Neural cell (in vitro differentiated cells): ENCODE measurements at regions not wholly inside any gene's neighbourhood (a gene's known extent, or its start where the extent isn't known, plus 50 kb on each side); places are given as distances from the start of the nearest gene placed in this dataset.

ENCODE experiments used
- H2AFZ ChIP-seq: fragments of 200-600, 300-800 bp; sonication (generic), shearing (Covaris generic); 2 replicates; pipeline ENCODE4 v1.6.0; 2014; ENCODE audit warnings: low read depth, mild to moderate bottlenecking, antibody characterized with exemption, low read length, moderate library complexity
- H3F3A ChIP-seq: fragments of 200-600 bp; shearing (Covaris generic); 2 replicates; pipeline ENCODE4 v1.6.1; 2016; ENCODE audit warnings: mild to moderate bottlenecking, moderate library complexity, mixed read lengths, antibody characterized with exemption, low read length; ENCODE audit not compliant: insufficient read depth, poor library complexity, severe bottlenecking
- H3K27ac ChIP-seq: fragments of 200-600, 300-800 bp; sonication (generic), shearing (Covaris generic); 2 replicates; pipeline ENCODE4 v1.5.1; 2014; ENCODE audit warnings: mild to moderate bottlenecking, low read length, moderate library complexity
- H3K27me3 ChIP-seq: fragments of 300-800, 200-600 bp; sonication (generic), shearing (Covaris generic); 2 replicates; pipeline ENCODE4 v1.6.0; 2014; ENCODE audit warnings: mild to moderate bottlenecking, low read depth, low read length, moderate library complexity; ENCODE audit not compliant: insufficient read depth
- H3K36me3 ChIP-seq: fragments of 300-800, 200-600 bp; sonication (generic), shearing (Covaris generic); 2 replicates; pipeline ENCODE4 v1.5.1; 2014; ENCODE audit warnings: mild to moderate bottlenecking, antibody characterized with exemption, low read length, moderate library complexity; ENCODE audit not compliant: insufficient read depth
- H3K4me2 ChIP-seq: fragments of 300-800, 200-600 bp; sonication (generic), shearing (Covaris generic); 2 replicates; pipeline ENCODE4 v1.6.0; 2014; ENCODE audit warnings: mild to moderate bottlenecking, low read length
- H3K4me3 ChIP-seq: fragments of 300-800, 200-600 bp; sonication (generic), shearing (Covaris generic); 2 replicates; pipeline ENCODE4 v1.5.1; 2014; ENCODE audit warnings: mild to moderate bottlenecking, low read length, moderate library complexity
- H3K79me2 ChIP-seq: fragments of 200-600 bp; shearing (Covaris generic); replicated peaks from 2 replicates; pipeline ENCODE4 v1.6.0; 2014; ENCODE audit warnings: mild to moderate bottlenecking, low read length, moderate library complexity; ENCODE audit not compliant: insufficient read depth
- H3K9ac ChIP-seq: fragments of 300-800, 200-600 bp; sonication (generic), shearing (Covaris generic); 2 replicates; pipeline ENCODE4 v1.6.1; 2016; ENCODE audit warnings: mild to moderate bottlenecking, low read length, mixed read lengths
- H3K9me2 ChIP-seq: fragments of 200-600 bp; shearing (Covaris generic); 2 replicates; pipeline ENCODE4 v1.6.1; 2016; ENCODE audit warnings: mild to moderate bottlenecking, low read length, mixed read lengths; ENCODE audit not compliant: insufficient read depth
- H3K9me3 ChIP-seq: fragments of 200-600, 300-800 bp; sonication (generic), shearing (Covaris generic); 2 replicates; pipeline ENCODE4 v1.6.1; 2016; ENCODE audit warnings: mild to moderate bottlenecking, mixed run types, low read length, moderate library complexity, mixed read lengths
- H4K20me1 ChIP-seq: fragments of 200-600 bp; shearing (Covaris generic); 2 replicates; pipeline ENCODE4 v1.6.1; 2016; ENCODE audit warnings: mild to moderate bottlenecking, mixed run types; ENCODE audit not compliant: insufficient read depth
- EP300 ChIP-seq: fragments of 450-650 bp; conservative IDR thresholded peaks from 2 replicates; pipeline ENCODE4 v1.6.1; 2014; ENCODE audit warnings: antibody characterized with exemption, mild to moderate bottlenecking, moderate library complexity; ENCODE audit not compliant: poor library complexity, severe bottlenecking
- EZH2 ChIP-seq: fragments of 200-600, 300-800 bp; shearing (Covaris generic), sonication (generic); IDR thresholded peaks from 2 replicates; pipeline ENCODE4 v1.6.1; 2014; ENCODE audit warnings: antibody characterized with exemption, low read length, borderline replicate concordance, mild to moderate bottlenecking; ENCODE audit not compliant: insufficient read depth, poor library complexity, severe bottlenecking
- POLR2AphosphoS5 ChIP-seq: IDR thresholded peaks from 2 replicates; pipeline ENCODE4 v1.6.1; 2012
- REST ChIP-seq: IDR thresholded peaks from 2 replicates; pipeline ENCODE4 v1.6.1; 2012; ENCODE audit warnings: borderline replicate concordance
- SMC3 ChIP-seq: fragments of 450-650 bp; conservative IDR thresholded peaks from 2 replicates; pipeline ENCODE4 v1.6.1; 2014; ENCODE audit warnings: antibody characterized with exemption, mild to moderate bottlenecking, moderate library complexity; ENCODE audit not compliant: poor library complexity
- TAF1 ChIP-seq: IDR thresholded peaks from 2 replicates; pipeline ENCODE4 v1.6.1; 2012; ENCODE audit warnings: low read depth
- TF ChIP-seq, protein P1 (sequence below): fragments of 450-650 bp; IDR thresholded peaks from 2 replicates; pipeline ENCODE4 v1.5.1; 2014; ENCODE audit warnings: antibody characterized with exemption, mild to moderate bottlenecking, moderate library complexity; ENCODE audit not compliant: poor library complexity, severe bottlenecking

- H3K4me3 ChIP-seq, result no peak overlapping the region
- no peak overlapping the region for H3K9ac ChIP-seq
- H3K79me2 ChIP-seq, result no peaks in the 10 kb centered on the region
- no peaks in the 10 kb centered on the region for H4K20me1 ChIP-seq
- H2AFZ ChIP-seq, result no peak overlapping the region
- H3K36me3 ChIP-seq, result no peaks in the 10 kb centered on the region
- no peaks in the 10 kb centered on the region for H3F3A ChIP-seq
- H3K9me3 ChIP-seq, result no peaks in the 10 kb centered on the region
- H3K9me2 ChIP-seq, result no peaks in the 10 kb centered on the region
- no peak for TF ChIP-seq SMC3
- TF ChIP-seq EP300, result no peak
- no peak overlapping the region for H3K4me2 ChIP-seq
- no peaks in the 10 kb centered on the region for H3K27me3 ChIP-seq
- H3K27ac ChIP-seq, result no peak overlapping the region
Measured at GRCh38 chr11:106304274-106304673, 226.8 kb downstream of the AASDHPPT start.

DNA sequence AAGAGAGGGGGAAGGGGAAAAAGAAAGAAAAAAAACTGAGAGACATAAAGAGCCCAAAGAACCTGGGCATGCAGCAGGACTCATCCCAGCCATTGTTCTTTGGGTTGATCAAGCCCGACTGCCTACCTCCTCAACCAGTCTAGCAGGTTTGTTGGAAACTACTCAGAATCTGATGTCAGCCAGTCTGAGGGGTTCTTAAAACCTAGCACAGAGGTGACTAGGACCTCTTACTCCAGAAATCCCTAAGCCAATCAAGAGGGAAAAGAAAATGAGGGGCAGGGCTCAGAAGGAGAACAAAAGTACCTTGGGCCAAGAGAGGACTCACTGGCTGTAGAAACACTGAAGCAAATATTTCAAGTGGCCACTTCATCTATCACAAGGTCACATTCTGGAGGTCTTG is 228.0 kb downstream of the AASDHPPT start:
- Histone ChIP-seq H2AFZ (no peak overlapping the region), H3K9ac (no peak overlapping the region)

GRCh38 chr11:106306942-106307341 is 229.5 kb downstream of the AASDHPPT start:
- Histone ChIP-seq H3F3A (no peaks in the 10 kb centered on the region), H3K9ac (no peak overlapping the region), H3K79me2 (no peaks in the 10 kb centered on the region), H3K9me3 (no peaks in the 10 kb centered on the region), H2AFZ (no peak overlapping the region), H3K27ac (no peak overlapping the region), H4K20me1 (no peaks in the 10 kb centered on the region), H3K9me2 (no peaks in the 10 kb centered on the region), H3K4me3 (no peak overlapping the region), H3K36me3 (no peaks in the 10 kb centered on the region), H3K27me3 (no peaks in the 10 kb centered on the region), H3K4me2 (no peak overlapping the region)
- TF ChIP-seq, protein P1, sequence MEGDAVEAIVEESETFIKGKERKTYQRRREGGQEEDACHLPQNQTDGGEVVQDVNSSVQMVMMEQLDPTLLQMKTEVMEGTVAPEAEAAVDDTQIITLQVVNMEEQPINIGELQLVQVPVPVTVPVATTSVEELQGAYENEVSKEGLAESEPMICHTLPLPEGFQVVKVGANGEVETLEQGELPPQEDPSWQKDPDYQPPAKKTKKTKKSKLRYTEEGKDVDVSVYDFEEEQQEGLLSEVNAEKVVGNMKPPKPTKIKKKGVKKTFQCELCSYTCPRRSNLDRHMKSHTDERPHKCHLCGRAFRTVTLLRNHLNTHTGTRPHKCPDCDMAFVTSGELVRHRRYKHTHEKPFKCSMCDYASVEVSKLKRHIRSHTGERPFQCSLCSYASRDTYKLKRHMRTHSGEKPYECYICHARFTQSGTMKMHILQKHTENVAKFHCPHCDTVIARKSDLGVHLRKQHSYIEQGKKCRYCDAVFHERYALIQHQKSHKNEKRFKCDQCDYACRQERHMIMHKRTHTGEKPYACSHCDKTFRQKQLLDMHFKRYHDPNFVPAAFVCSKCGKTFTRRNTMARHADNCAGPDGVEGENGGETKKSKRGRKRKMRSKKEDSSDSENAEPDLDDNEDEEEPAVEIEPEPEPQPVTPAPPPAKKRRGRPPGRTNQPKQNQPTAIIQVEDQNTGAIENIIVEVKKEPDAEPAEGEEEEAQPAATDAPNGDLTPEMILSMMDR, result no peak
- TF ChIP-seq SMC3 (no peak), POLR2AphosphoS5 (no peak), EZH2 (no peak), TAF1 (no peak)

More for the DNA sequence above, 228.0 kb downstream of the AASDHPPT start:
- Histone ChIP-seq H3K79me2 (no peaks in the 10 kb centered on the region), H3K9me2 (no peaks in the 10 kb centered on the region), H3F3A (no peaks in the 10 kb centered on the region), H3K27me3 (no peaks in the 10 kb centered on the region), H3K4me2 (no peak overlapping the region), H3K27ac (no peak overlapping the region), H3K4me3 (no peak overlapping the region), H4K20me1 (no peaks in the 10 kb centered on the region), H3K36me3 (no peaks in the 10 kb centered on the region), H3K9me3 (no peaks in the 10 kb centered on the region)
- TF ChIP-seq EP300 (no peak), EZH2 (no peak), POLR2AphosphoS5 (no peak), REST (no peak)
